ENCODE measurements at regions not wholly inside any gene's neighbourhood (a gene's known extent, or its start where the extent isn't known, plus 50 kb on each side); places are given as distances from the start of the nearest gene placed in this dataset.

DNA sequence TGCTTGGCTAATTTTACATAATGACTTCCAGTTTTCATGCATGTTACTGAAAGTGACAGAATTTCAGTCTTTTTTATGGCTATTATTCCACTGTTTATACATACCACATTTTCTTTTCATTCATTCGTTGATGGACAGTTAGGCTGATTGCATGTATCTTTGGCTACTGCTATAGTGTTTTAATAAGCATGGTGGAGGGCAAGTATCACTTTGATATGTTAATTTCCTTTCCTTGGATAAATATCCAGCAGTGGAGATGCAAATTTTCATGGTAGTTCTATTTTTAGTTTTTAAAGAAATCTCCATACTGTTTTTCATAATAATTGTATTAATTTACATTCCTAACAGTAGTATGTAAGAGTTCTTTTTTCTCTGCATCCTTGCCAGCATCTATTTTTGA is 297.9 kb downstream of the PRR16 start:
- no TSS peak for BruUV-seq (replicated peaks)
- POLR2A ChIA-PET = no interaction called here
- Histone ChIP-seq H3K4me3 (replicated peaks in 1 of 2; ENCODE audit: low read depth in 1 of 2, low read length in 2 of 2) (no peak overlapping the region), H3K9me3 (ENCODE audit: control insufficient read depth in 1 of 2, insufficient read depth in 1 of 2, low read depth in 1 of 2, low read length in 2 of 2) (no peaks in the 10 kb centered on the region), H2AFZ (ENCODE audit: low read depth, low read length, poor library complexity, severe bottlenecking) (no peak overlapping the region), H3K36me3 (ENCODE audit: control insufficient read depth in 1 of 2, insufficient read depth in 2 of 2, low read length in 2 of 2) (no peaks in the 10 kb centered on the region), H3K4me2 (ENCODE audit: low read length) (no peak overlapping the region), H3K27ac (ENCODE audit: low read depth, low read length) (no peak overlapping the region), H3K9ac (ENCODE audit: low read length) (no peak overlapping the region), H3K27me3 (ENCODE audit: insufficient read depth, low read length) (no peaks in the 10 kb centered on the region), H3K79me2 (ENCODE audit: insufficient read depth, low read length) (no peaks in the 10 kb centered on the region), H3K9me2 (ENCODE audit: insufficient read depth) (no peaks in the 10 kb centered on the region; the same call in 1 of the 2 replicates), H4K20me1 (ENCODE audit: insufficient read depth) (no peaks in the 10 kb centered on the region), H3K4me1 (ENCODE audit: control insufficient read depth in 1 of 2, insufficient read depth in 2 of 2, low read length in 2 of 2) (no peaks in the 10 kb centered on the region)
- intact Hi-C loops (cut with micrococcal nuclease) = no loop called here
- ATAC-seq (no peak), DNase-seq (ENCODE audit: low read depth, low spot score) (no peak)
- TF ChIP-seq, protein P1, sequence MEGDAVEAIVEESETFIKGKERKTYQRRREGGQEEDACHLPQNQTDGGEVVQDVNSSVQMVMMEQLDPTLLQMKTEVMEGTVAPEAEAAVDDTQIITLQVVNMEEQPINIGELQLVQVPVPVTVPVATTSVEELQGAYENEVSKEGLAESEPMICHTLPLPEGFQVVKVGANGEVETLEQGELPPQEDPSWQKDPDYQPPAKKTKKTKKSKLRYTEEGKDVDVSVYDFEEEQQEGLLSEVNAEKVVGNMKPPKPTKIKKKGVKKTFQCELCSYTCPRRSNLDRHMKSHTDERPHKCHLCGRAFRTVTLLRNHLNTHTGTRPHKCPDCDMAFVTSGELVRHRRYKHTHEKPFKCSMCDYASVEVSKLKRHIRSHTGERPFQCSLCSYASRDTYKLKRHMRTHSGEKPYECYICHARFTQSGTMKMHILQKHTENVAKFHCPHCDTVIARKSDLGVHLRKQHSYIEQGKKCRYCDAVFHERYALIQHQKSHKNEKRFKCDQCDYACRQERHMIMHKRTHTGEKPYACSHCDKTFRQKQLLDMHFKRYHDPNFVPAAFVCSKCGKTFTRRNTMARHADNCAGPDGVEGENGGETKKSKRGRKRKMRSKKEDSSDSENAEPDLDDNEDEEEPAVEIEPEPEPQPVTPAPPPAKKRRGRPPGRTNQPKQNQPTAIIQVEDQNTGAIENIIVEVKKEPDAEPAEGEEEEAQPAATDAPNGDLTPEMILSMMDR (IDR thresholded peaks at IDR 0.05 in 2 of 3, conservative IDR thresholded peaks at IDR 0.05 in 1 of 3; ENCODE audit: borderline replicate concordance in 1 of 3, insufficient read depth in 1 of 3, low read depth in 2 of 3, low read length in 2 of 3) = no peak
- TF ChIP-seq POLR2A (IDR thresholded peaks at IDR 0.05; ENCODE audit: borderline replicate concordance, extremely low read depth, insufficient read depth, insufficient read length) = no peak
- no peak for TF ChIP-seq SRF (IDR thresholded peaks at IDR 0.05; ENCODE audit: low read depth)
- TF ChIP-seq ELF1 (IDR thresholded peaks at IDR 0.05; ENCODE audit: borderline replicate concordance, low read depth) = no peak
- TF ChIP-seq, protein P2, sequence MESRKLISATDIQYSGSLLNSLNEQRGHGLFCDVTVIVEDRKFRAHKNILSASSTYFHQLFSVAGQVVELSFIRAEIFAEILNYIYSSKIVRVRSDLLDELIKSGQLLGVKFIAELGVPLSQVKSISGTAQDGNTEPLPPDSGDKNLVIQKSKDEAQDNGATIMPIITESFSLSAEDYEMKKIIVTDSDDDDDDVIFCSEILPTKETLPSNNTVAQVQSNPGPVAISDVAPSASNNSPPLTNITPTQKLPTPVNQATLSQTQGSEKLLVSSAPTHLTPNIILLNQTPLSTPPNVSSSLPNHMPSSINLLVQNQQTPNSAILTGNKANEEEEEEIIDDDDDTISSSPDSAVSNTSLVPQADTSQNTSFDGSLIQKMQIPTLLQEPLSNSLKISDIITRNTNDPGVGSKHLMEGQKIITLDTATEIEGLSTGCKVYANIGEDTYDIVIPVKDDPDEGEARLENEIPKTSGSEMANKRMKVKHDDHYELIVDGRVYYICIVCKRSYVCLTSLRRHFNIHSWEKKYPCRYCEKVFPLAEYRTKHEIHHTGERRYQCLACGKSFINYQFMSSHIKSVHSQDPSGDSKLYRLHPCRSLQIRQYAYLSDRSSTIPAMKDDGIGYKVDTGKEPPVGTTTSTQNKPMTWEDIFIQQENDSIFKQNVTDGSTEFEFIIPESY (IDR thresholded peaks at IDR 0.05; ENCODE audit: extremely low read depth, insufficient replicate concordance, low read length) = no peak
- no peak for TF ChIP-seq EZH2 (IDR thresholded peaks at IDR 0.05)
- no peak for TF ChIP-seq POLR2AphosphoS5 (IDR thresholded peaks at IDR 0.05; ENCODE audit: low read depth, low read length)
- no peak for TF ChIP-seq YY1 (IDR thresholded peaks at IDR 0.05; ENCODE audit: extremely low read depth, insufficient replicate concordance, low read depth, low read length)
- TF ChIP-seq EGR1 (IDR thresholded peaks at IDR 0.05; ENCODE audit: low read depth) = no peak
- TF ChIP-seq CBX3 (IDR thresholded peaks at IDR 0.05; ENCODE audit: low read depth) = no peak
- no peak for TF ChIP-seq CEBPB (IDR thresholded peaks at IDR 0.05; ENCODE audit: low read depth)
- TF ChIP-seq SP1 (IDR thresholded peaks at IDR 0.05; ENCODE audit: low read depth) = no peak
- TF ChIP-seq, protein P3, sequence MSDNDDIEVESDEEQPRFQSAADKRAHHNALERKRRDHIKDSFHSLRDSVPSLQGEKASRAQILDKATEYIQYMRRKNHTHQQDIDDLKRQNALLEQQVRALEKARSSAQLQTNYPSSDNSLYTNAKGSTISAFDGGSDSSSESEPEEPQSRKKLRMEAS (IDR thresholded peaks at IDR 0.05) = no peak
- no peak for TF ChIP-seq ZFX (IDR thresholded peaks at IDR 0.05)
- no peak for TF ChIP-seq ZNF274 (IDR thresholded peaks at IDR 0.05; ENCODE audit: low read depth, low read length)
- TF ChIP-seq JUND (IDR thresholded peaks at IDR 0.05) = no peak
- TF ChIP-seq RAD21 (IDR thresholded peaks at IDR 0.05; ENCODE audit: low read depth) = no peak
- RAD21 ChIA-PET (ENCODE audit: low non-redundant PET in 1 of 2, low total read pairs in 2 of 2, uncharacterized antibody in 2 of 2, unreplicated experiment in 2 of 2) = no interaction called here
- CTCF ChIA-PET = no interaction called here

All from HCT116 (cell line).